ENCODE measurements at regions not wholly inside any gene's neighbourhood (a gene's known extent, or its start where the extent isn't known, plus 50 kb on each side); places are given as distances from the start of the nearest gene placed in this dataset.

DNA sequence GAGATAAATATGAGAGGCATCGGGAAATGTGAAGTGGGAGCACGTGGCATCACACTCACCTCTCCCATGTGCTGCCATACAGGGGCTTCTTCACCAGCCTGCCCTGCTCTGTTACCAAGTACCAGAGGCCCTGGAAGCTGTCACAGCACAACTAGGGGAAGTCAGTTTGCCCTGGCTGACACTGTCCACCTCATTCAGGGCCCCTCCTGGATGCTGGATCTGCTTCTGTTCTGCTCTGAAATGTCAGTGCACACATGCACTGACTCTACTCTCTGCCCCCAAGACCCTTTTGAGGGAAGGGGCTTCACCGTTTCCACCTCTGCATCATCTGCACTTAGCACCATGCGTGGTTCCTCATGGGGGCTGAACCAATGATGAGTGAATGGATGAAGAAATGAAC lies 311.1 kb downstream of the EN1 start:
- ChIA-PET POLR2A (no interaction called here), CTCF (no interaction called here)

DNA sequence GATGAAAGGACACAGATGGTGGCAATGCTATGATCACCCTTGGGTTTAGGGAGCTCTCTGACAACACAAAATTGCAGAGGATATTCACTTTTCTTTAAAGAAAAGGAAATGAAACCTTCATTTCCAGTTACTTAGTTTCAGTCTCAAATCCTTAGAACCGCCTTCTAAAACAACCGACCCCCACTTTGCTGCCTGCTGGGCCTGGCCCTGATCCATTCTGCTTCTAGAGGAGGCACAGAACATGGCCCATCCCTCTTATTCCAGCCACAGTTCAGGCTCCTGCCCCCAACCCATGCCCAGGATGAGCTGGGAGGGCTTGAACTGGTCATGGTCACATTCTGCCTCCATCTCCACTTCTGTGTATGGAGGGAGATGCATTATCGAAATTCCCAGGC lies 311.6 kb downstream of the EN1 start:
- no peaks in the 10 kb centered on the region for H3K9me3 ChIP-seq
- BruUV-seq (replicated peaks): no TSS peak
- H3K4me1 ChIP-seq: no peaks in the 10 kb centered on the region
- no peak overlapping the region for H3K4me3 ChIP-seq (ENCODE audit: low read depth, low read length)
- ChIA-PET POLR2A (no interaction called here), CTCF (no interaction called here)
- intact Hi-C loops (cut with micrococcal nuclease; ENCODE audit: unreplicated experiment): loop anchor here (5.0 kb wide), 1 partner anchor 164 kb away; no protein-coding TSS in a partner anchor
- H3K4me1 Mint-ChIP-seq (ENCODE audit: low read depth, unreplicated experiment): no peaks in the 10 kb centered on the region
- no peaks in the 10 kb centered on the region for H3K36me3 ChIP-seq (ENCODE audit: control insufficient read depth, insufficient read depth, low read length)
- no peaks in the 10 kb centered on the region for H3K27me3 ChIP-seq (replicated peaks; ENCODE audit: control insufficient read depth, insufficient read depth, low read length)
- no peak overlapping the region for H3K4me3 Mint-ChIP-seq (ENCODE audit: unreplicated experiment)
- DNase-seq: no peak
- H3K27me3 Mint-ChIP-seq (ENCODE audit: insufficient read depth, unreplicated experiment): peaks cover 6% of the 10 kb centered on the region
- TF ChIP-seq, protein P1, sequence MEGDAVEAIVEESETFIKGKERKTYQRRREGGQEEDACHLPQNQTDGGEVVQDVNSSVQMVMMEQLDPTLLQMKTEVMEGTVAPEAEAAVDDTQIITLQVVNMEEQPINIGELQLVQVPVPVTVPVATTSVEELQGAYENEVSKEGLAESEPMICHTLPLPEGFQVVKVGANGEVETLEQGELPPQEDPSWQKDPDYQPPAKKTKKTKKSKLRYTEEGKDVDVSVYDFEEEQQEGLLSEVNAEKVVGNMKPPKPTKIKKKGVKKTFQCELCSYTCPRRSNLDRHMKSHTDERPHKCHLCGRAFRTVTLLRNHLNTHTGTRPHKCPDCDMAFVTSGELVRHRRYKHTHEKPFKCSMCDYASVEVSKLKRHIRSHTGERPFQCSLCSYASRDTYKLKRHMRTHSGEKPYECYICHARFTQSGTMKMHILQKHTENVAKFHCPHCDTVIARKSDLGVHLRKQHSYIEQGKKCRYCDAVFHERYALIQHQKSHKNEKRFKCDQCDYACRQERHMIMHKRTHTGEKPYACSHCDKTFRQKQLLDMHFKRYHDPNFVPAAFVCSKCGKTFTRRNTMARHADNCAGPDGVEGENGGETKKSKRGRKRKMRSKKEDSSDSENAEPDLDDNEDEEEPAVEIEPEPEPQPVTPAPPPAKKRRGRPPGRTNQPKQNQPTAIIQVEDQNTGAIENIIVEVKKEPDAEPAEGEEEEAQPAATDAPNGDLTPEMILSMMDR (IDR thresholded peaks at IDR 0.05; ENCODE audit: insufficient read depth in 1 of 2, low read depth in 1 of 2, low read length in 1 of 2, severe bottlenecking in 1 of 2, unreplicated experiment in 1 of 2): no peak
- H3K9me3 Mint-ChIP-seq (ENCODE audit: unreplicated experiment): no peaks in the 10 kb centered on the region
- H3K36me3 Mint-ChIP-seq (ENCODE audit: insufficient read depth, unreplicated experiment): no peaks in the 10 kb centered on the region
- no peak overlapping the region for H3K27ac Mint-ChIP-seq (ENCODE audit: unreplicated experiment)

More for the DNA sequence above, 311.1 kb downstream of the EN1 start:
- DNase-seq: no peak
- Histone ChIP-seq H3K4me3 (ENCODE audit: low read depth, low read length) (no peak overlapping the region), H3K4me1 (no peaks in the 10 kb centered on the region), H3K36me3 (ENCODE audit: control insufficient read depth, insufficient read depth, low read length) (no peaks in the 10 kb centered on the region), H3K27me3 (replicated peaks; ENCODE audit: control insufficient read depth, insufficient read depth, low read length) (no peaks in the 10 kb centered on the region), H3K9me3 (no peaks in the 10 kb centered on the region)
- no peak overlapping the region for H3K27ac Mint-ChIP-seq (ENCODE audit: unreplicated experiment)
- no peaks in the 10 kb centered on the region for H3K36me3 Mint-ChIP-seq (ENCODE audit: insufficient read depth, unreplicated experiment)
- H3K4me1 Mint-ChIP-seq (ENCODE audit: low read depth, unreplicated experiment): no peaks in the 10 kb centered on the region
- no peak overlapping the region for H3K4me3 Mint-ChIP-seq (ENCODE audit: unreplicated experiment)
- TF ChIP-seq, protein P1 (IDR thresholded peaks at IDR 0.05; ENCODE audit: insufficient read depth in 1 of 2, low read depth in 1 of 2, low read length in 1 of 2, severe bottlenecking in 1 of 2, unreplicated experiment in 1 of 2): no peak
- intact Hi-C loops (cut with micrococcal nuclease; ENCODE audit: unreplicated experiment): loop anchor here (5.0 kb wide), 1 partner anchor 164 kb away; no protein-coding TSS in a partner anchor
- H3K27me3 Mint-ChIP-seq (ENCODE audit: insufficient read depth, unreplicated experiment): peaks cover 6% of the 10 kb centered on the region
- H3K9me3 Mint-ChIP-seq (ENCODE audit: unreplicated experiment): no peaks in the 10 kb centered on the region
- no TSS peak for BruUV-seq (replicated peaks)

DNA sequence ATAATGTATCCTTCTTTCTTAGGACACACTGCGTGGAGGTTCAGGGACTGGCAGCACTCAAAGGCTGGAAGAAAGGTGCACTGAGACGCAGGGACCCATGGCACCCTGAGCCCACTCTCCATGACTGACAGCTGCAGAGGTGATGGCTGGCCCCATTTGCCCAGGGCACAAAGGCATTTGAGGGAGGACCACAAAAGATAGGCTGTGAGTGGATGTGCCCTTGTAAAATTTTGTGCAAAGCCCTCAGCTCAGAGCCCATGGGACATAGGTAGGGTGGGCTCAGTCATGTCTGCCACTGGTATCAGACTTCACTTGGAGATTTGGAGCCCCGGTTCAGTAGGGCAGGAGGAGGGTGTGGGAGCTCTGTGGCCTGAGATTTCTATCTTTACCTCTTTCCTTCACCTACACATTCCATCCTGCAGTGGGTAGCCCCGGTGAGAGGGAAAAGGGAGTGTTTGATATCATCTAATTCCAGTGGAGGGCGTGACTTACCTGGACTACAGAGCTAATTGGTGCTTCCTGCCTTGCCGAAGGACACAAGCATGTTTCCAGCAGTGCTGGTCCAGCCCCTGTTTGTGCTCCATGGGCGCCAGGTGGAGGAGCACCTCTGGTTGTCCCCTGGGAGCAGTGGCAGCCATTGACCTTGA lies 312.2 kb downstream of the EN1 start:
- Histone ChIP-seq H3K4me1 (no peaks in the 10 kb centered on the region), H3K36me3 (ENCODE audit: control insufficient read depth, insufficient read depth, low read length) (no peaks in the 10 kb centered on the region), H3K9me3 (no peaks in the 10 kb centered on the region), H3K4me3 (ENCODE audit: low read depth, low read length) (no peak overlapping the region), H3K27me3 (replicated peaks; ENCODE audit: control insufficient read depth, insufficient read depth, low read length) (no peaks in the 10 kb centered on the region)
- no TSS peak for BruUV-seq (replicated peaks)
- TF ChIP-seq, protein P1 (IDR thresholded peaks at IDR 0.05; ENCODE audit: insufficient read depth in 1 of 2, low read depth in 1 of 2, low read length in 1 of 2, severe bottlenecking in 1 of 2, unreplicated experiment in 1 of 2): no peak
- peaks cover 6% of the 10 kb centered on the region for H3K27me3 Mint-ChIP-seq (ENCODE audit: insufficient read depth, unreplicated experiment)
- intact Hi-C loops (cut with micrococcal nuclease; ENCODE audit: unreplicated experiment): loop anchor here (5.0 kb wide), 1 partner anchor 163 kb away; no protein-coding TSS in a partner anchor
- H3K9me3 Mint-ChIP-seq (ENCODE audit: unreplicated experiment): no peaks in the 10 kb centered on the region
- CTCF ChIA-PET: no interaction called here
- POLR2A ChIA-PET: no interaction called here
- DNase-seq: no peak
- H3K36me3 Mint-ChIP-seq (ENCODE audit: insufficient read depth, unreplicated experiment): no peaks in the 10 kb centered on the region
- H3K4me1 Mint-ChIP-seq (ENCODE audit: low read depth, unreplicated experiment): no peaks in the 10 kb centered on the region
- H3K4me3 Mint-ChIP-seq (ENCODE audit: unreplicated experiment): no peak overlapping the region
- no peak overlapping the region for H3K27ac Mint-ChIP-seq (ENCODE audit: unreplicated experiment)

Data from Caco-2 (cell line).